ENCODE measurements at regions not wholly inside any gene's neighbourhood (a gene's known extent, or its start where the extent isn't known, plus 50 kb on each side); places are given as distances from the start of the nearest gene placed in this dataset.
"Not testable (repeated sequence)": the region's sequence is repeated elsewhere in the genome, so short reads cannot be mapped to it uniquely, and the experiment has no call there.

DNA sequence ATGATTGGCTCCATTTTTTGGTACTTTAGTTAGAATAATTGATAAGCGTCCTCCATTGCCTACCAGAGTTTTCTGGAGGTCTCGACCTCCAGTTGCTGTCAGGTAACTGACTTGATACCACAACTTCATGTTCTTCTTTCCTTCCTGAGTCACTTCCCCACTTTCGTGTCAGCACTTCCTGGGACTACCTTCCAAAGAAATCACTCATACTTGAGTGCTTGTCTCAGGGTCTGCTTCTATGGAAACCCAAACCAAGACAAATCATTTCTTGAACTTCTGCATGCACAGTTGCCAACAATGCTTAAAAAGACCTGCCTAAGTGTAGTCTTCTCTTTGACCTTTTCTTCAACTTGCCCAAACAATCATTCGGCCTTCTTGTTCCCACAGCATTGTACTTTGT is 210.3 kb upstream of the ETAA1 start:
- BruUV-seq (replicated peaks), result no TSS peak
- ChIA-PET CTCF (no interaction called here), POLR2A (ENCODE audit: unreplicated experiment) (no interaction called here)
- no peak for DNase-seq
- Histone ChIP-seq H3K36me3 (ENCODE audit: control insufficient read depth, insufficient read depth, low read length) (no peaks in the 10 kb centered on the region), H4K5ac (ENCODE audit: low read depth, low read length) (no peak overlapping the region), H2AK9ac (replicated peaks; ENCODE audit: low read depth, low read length, poor library complexity) (no peak overlapping the region), H3K27me3 (ENCODE audit: control insufficient read depth, insufficient read depth, low read length) (no peaks in the 10 kb centered on the region), H4K91ac (ENCODE audit: insufficient read depth, low read depth, low read length) (no peak overlapping the region), H2AFZ (replicated peaks; ENCODE audit: low read length, poor library complexity) (no peak overlapping the region), H3K4me2 (ENCODE audit: low read depth, low read length) (no peak overlapping the region), H2BK20ac (ENCODE audit: low read depth, low read length) (no peak overlapping the region), H3K9me3 (ENCODE audit: control insufficient read depth, insufficient read depth, low read length) (no peaks in the 10 kb centered on the region), H3K56ac (ENCODE audit: extremely low read depth, insufficient read depth, low read length) (no peak overlapping the region), H3K14ac (replicated peaks; ENCODE audit: low read depth, low read length) (no peak overlapping the region), H3K4me1 (ENCODE audit: control insufficient read depth, insufficient read depth, low read length) (no peaks in the 10 kb centered on the region), H3K9ac (ENCODE audit: low read depth, low read length) (no peak overlapping the region), H2BK5ac (ENCODE audit: low read depth, low read length, poor library complexity, severe bottlenecking) (no peak overlapping the region), H4K8ac (ENCODE audit: low read depth in 2 of 2, low read length in 2 of 2) (no peak overlapping the region), H4K20me1 (ENCODE audit: insufficient read depth, low read length) (no peaks in the 10 kb centered on the region), H2AK5ac (ENCODE audit: low read depth, low read length) (no peak overlapping the region), H2BK15ac (ENCODE audit: low read depth, low read length) (no peak overlapping the region), H3K4me3 (ENCODE audit: insufficient read depth, low read depth, low read length) (no peak overlapping the region), H3K9me1 (ENCODE audit: insufficient read depth, low read length) (no peaks in the 10 kb centered on the region), H3K18ac (ENCODE audit: low read depth, low read length) (no peak overlapping the region), H3K4ac (ENCODE audit: low read depth, low read length) (no peak overlapping the region), H2BK120ac (ENCODE audit: low read depth, low read length) (no peak overlapping the region), H3K27ac (ENCODE audit: insufficient read depth, low read length) (no peak overlapping the region), H3K79me1 (ENCODE audit: low read depth in 1 of 2, low read length in 2 of 2) (no peaks in the 10 kb centered on the region), H3K23ac (ENCODE audit: low read depth, low read length) (no peak overlapping the region)
- TF ChIP-seq RCOR1 (IDR thresholded peaks at IDR 0.05; ENCODE audit: insufficient replicate concordance, low read length), result no peak
- no peak for TF ChIP-seq RFX5 (IDR thresholded peaks at IDR 0.05; ENCODE audit: low read depth, low read length)
- no peak for TF ChIP-seq FOS (IDR thresholded peaks at IDR 0.05; ENCODE audit: low read depth, low read length)
- TF ChIP-seq, protein P1, sequence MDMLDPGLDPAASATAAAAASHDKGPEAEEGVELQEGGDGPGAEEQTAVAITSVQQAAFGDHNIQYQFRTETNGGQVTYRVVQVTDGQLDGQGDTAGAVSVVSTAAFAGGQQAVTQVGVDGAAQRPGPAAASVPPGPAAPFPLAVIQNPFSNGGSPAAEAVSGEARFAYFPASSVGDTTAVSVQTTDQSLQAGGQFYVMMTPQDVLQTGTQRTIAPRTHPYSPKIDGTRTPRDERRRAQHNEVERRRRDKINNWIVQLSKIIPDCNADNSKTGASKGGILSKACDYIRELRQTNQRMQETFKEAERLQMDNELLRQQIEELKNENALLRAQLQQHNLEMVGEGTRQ (IDR thresholded peaks at IDR 0.05; ENCODE audit: low read depth, low read length), result no peak
- TF ChIP-seq MXI1 (IDR thresholded peaks at IDR 0.05; ENCODE audit: borderline replicate concordance, low read depth, low read length), result no peak
- TF ChIP-seq BHLHE40 (IDR thresholded peaks at IDR 0.05; ENCODE audit: low read depth, low read length), result no peak
- TF ChIP-seq POLR2A (IDR thresholded peaks at IDR 0.05; ENCODE audit: low read depth, low read length), result no peak
- TF ChIP-seq MAZ (IDR thresholded peaks at IDR 0.05; ENCODE audit: borderline replicate concordance, low read depth, low read length), result no peak
- no peak for TF ChIP-seq NFE2L2 (IDR thresholded peaks at IDR 0.05; ENCODE audit: low read depth, low read length)
- no peak for TF ChIP-seq MAFK (IDR thresholded peaks at IDR 0.05; ENCODE audit: low read depth, low read length)
- no peak for TF ChIP-seq CHD1 (IDR thresholded peaks at IDR 0.05; ENCODE audit: low read depth, low read length)
- 100% methylated on average over 2 of the region's 4 CpGs; no CpG with 5 or more reads in 1 of the 2 experiments for WGBS, 2 experiments (ENCODE audit: extremely low coverage in 2 of 2, insufficient read length in 1 of 2)
- ATAC-seq (ENCODE audit: low read depth), result no peak
- intact Hi-C loops (cut with micrococcal nuclease) (no loop called here), in situ Hi-C loops (cut with MboI; ENCODE audit: low sequenced_read_pairs) (no loop called here), dilution Hi-C loops (cut with HindIII; ENCODE audit: low sequenced_read_pairs, unreplicated experiment) (no loop called here)

DNA sequence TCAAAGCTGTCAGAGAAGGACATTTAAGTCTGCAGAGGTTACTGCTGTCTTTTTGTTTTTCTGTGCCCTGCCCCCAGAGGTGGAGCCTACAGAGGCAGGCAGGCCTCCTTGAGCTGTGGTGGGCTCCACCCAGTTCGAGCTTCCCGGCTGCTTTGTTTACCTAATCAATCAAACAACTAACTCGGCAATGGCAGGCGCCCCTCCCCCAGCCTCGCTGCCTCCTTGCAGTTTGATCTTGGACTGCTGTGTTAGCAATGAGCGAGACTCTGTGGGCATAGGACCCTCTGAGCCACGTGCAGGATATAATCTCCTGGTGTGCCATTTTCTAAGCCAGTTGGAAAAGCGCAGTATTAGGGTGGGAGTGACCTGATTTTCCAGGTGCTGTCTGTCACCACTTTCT is 201.8 kb upstream of the ETAA1 start:
- WGBS, 2 experiments (ENCODE audit: extremely low coverage in 2 of 2, insufficient read length in 1 of 2), result 80% methylated on average over 2 of the region's 8 CpGs; no CpG with 5 or more reads in 1 of the 2 experiments
- H4K91ac ChIP-seq (ENCODE audit: insufficient read depth, low read depth, low read length); H3K36me3 ChIP-seq (ENCODE audit: control insufficient read depth, insufficient read depth, low read length); H2BK15ac ChIP-seq (ENCODE audit: low read depth, low read length); H4K8ac ChIP-seq (ENCODE audit: low read depth in 2 of 2, low read length in 2 of 2); H3K27me3 ChIP-seq (ENCODE audit: control insufficient read depth, insufficient read depth, low read length); intact Hi-C loops (cut with micrococcal nuclease); H3K23ac ChIP-seq (ENCODE audit: low read depth, low read length); H3K79me1 ChIP-seq (ENCODE audit: low read depth in 1 of 2, low read length in 2 of 2); H3K4me3 ChIP-seq (ENCODE audit: insufficient read depth, low read depth, low read length); H2AK9ac ChIP-seq (replicated peaks; ENCODE audit: low read depth, low read length, poor library complexity); H3K9me3 ChIP-seq (ENCODE audit: control insufficient read depth, insufficient read depth, low read length); POLR2A ChIA-PET (ENCODE audit: unreplicated experiment); ATAC-seq (ENCODE audit: low read depth); H3K27ac ChIP-seq (ENCODE audit: insufficient read depth, low read length); H3K56ac ChIP-seq (ENCODE audit: extremely low read depth, insufficient read depth, low read length); H3K4me2 ChIP-seq (ENCODE audit: low read depth, low read length); H3K4me1 ChIP-seq (ENCODE audit: control insufficient read depth, insufficient read depth, low read length); H2BK20ac ChIP-seq (ENCODE audit: low read depth, low read length); H2AFZ ChIP-seq (replicated peaks; ENCODE audit: low read length, poor library complexity); H3K18ac ChIP-seq (ENCODE audit: low read depth, low read length); H3K14ac ChIP-seq (replicated peaks; ENCODE audit: low read depth, low read length); H2AK5ac ChIP-seq (ENCODE audit: low read depth, low read length); H2BK120ac ChIP-seq (ENCODE audit: low read depth, low read length); H3K9me1 ChIP-seq (ENCODE audit: insufficient read depth, low read length); dilution Hi-C loops (cut with HindIII; ENCODE audit: low sequenced_read_pairs, unreplicated experiment); in situ Hi-C loops (cut with MboI; ENCODE audit: low sequenced_read_pairs); H2BK5ac ChIP-seq (ENCODE audit: low read depth, low read length, poor library complexity, severe bottlenecking); BruUV-seq (replicated peaks); DNase-seq; H4K5ac ChIP-seq (ENCODE audit: low read depth, low read length); H3K9ac ChIP-seq (ENCODE audit: low read depth, low read length); H4K20me1 ChIP-seq (ENCODE audit: insufficient read depth, low read length); CTCF ChIA-PET; H3K4ac ChIP-seq (ENCODE audit: low read depth, low read length): not testable (repeated sequence)

All from IMR-90 (cell line).